ENCODE measurements at regions not wholly inside any gene's neighbourhood (a gene's known extent, or its start where the extent isn't known, plus 50 kb on each side); places are given as distances from the start of the nearest gene placed in this dataset.
"Not testable (repeated sequence)": the region's sequence is repeated elsewhere in the genome, so short reads cannot be mapped to it uniquely, and the experiment has no call there.

DNA sequence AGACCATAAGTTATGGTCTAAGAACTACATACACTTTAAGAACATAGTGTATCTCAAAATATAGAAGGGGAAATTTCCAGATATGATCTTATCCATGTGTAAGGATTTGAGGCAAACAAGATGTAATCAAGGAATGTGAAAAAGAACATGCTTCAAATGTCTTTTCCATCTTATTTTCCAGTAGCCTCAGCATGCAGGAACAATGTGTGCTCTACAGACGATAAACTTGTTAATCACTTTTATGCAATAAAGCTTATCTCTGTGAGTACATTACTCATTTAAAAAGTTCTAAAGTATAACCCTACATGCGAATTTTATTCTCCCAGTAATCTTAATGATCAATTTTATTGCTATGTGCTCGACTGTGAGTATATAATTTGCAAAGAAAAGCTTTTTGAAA, 185.2 kb downstream of the ALDH8A1 start:
- H3K4me1 Mint-ChIP-seq: no peaks in the 10 kb centered on the region
- no peak overlapping the region for H3K4me3 Mint-ChIP-seq
- TF ChIP-seq, protein P1, sequence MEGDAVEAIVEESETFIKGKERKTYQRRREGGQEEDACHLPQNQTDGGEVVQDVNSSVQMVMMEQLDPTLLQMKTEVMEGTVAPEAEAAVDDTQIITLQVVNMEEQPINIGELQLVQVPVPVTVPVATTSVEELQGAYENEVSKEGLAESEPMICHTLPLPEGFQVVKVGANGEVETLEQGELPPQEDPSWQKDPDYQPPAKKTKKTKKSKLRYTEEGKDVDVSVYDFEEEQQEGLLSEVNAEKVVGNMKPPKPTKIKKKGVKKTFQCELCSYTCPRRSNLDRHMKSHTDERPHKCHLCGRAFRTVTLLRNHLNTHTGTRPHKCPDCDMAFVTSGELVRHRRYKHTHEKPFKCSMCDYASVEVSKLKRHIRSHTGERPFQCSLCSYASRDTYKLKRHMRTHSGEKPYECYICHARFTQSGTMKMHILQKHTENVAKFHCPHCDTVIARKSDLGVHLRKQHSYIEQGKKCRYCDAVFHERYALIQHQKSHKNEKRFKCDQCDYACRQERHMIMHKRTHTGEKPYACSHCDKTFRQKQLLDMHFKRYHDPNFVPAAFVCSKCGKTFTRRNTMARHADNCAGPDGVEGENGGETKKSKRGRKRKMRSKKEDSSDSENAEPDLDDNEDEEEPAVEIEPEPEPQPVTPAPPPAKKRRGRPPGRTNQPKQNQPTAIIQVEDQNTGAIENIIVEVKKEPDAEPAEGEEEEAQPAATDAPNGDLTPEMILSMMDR (IDR thresholded peaks at IDR 0.05): no peak
- no peak for DNase-seq
- no peaks in the 10 kb centered on the region for H3K9me3 Mint-ChIP-seq
- no peaks in the 10 kb centered on the region for H3K36me3 Mint-ChIP-seq (ENCODE audit: low read depth)
- H3K27ac Mint-ChIP-seq: no peak overlapping the region
- peaks cover 11% of the 10 kb centered on the region for H3K27me3 Mint-ChIP-seq (ENCODE audit: low read depth, poor library complexity)

- not testable (repeated sequence) for DNase-seq; H3K36me3 Mint-ChIP-seq (ENCODE audit: low read depth); H3K4me1 Mint-ChIP-seq; H3K27ac Mint-ChIP-seq; H3K4me3 Mint-ChIP-seq; H3K9me3 Mint-ChIP-seq
- peaks cover 11% of the 10 kb centered on the region for H3K27me3 Mint-ChIP-seq (ENCODE audit: low read depth, poor library complexity)
These were observed 186.3 kb downstream of the ALDH8A1 start for GRCh38 chr6:134763575-134763974.

- no peak overlapping the region for H3K27ac Mint-ChIP-seq
- no peaks in the 10 kb centered on the region for H3K36me3 Mint-ChIP-seq (ENCODE audit: low read depth)
- H3K4me1 Mint-ChIP-seq: no peaks in the 10 kb centered on the region
- peaks cover 13% of the 10 kb centered on the region for H3K27me3 Mint-ChIP-seq (ENCODE audit: low read depth, poor library complexity)
- no peak for DNase-seq
- no peaks in the 10 kb centered on the region for H3K9me3 Mint-ChIP-seq
- TF ChIP-seq, protein P1 (IDR thresholded peaks at IDR 0.05): no peak
- H3K4me3 Mint-ChIP-seq: no peak overlapping the region
These were observed 191.3 kb downstream of the ALDH8A1 start for GRCh38 chr6:134758621-134759020.

- Mint-ChIP-seq H3K27me3 (ENCODE audit: low read depth, poor library complexity) (peaks cover 10% of the 10 kb centered on the region), H3K4me3 (no peak overlapping the region), H3K9me3 (no peaks in the 10 kb centered on the region), H3K36me3 (ENCODE audit: low read depth) (no peaks in the 10 kb centered on the region), H3K4me1 (no peaks in the 10 kb centered on the region), H3K27ac (no peak overlapping the region)
- TF ChIP-seq, protein P1 (IDR thresholded peaks at IDR 0.05): no peak
- no peak for DNase-seq
These were observed 192.0 kb downstream of the ALDH8A1 start for GRCh38 chr6:134757911-134758361.

DNA sequence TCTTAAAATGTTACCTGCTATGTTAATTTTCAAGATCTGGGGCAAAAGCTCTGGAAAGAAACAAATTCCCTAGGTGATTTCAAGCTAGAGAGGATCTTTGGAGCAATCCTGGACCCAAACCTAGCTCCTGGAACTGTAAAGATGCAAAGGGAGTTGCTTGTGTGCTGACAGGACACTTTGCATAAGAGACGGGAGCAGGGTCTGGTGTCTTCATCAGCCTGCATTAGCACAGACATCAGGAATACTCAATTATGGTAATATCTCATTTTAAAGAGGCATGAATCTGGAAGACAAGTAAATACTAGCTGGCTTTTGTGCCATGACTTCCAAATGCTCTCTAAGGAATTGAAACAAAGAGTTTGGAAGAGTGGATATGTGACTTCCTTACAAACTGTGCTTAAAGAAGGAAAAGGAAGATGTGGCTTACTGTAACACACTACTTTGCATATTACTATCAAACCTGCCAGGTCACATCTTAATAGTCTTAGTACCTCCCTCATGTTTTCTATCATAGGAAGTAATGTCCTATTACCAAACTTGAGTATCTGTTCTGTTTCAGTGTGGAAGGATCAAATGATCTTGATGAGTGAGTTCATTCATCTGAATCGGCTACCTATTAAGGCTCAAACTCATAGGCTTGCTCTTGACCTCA, 193.4 kb downstream of the ALDH8A1 start:
- Mint-ChIP-seq H3K4me1 (no peaks in the 10 kb centered on the region), H3K27me3 (ENCODE audit: low read depth, poor library complexity) (peaks cover 10% of the 10 kb centered on the region), H3K27ac (no peak overlapping the region), H3K9me3 (no peaks in the 10 kb centered on the region), H3K4me3 (no peak overlapping the region), H3K36me3 (ENCODE audit: low read depth) (no peaks in the 10 kb centered on the region)
- TF ChIP-seq, protein P1 (IDR thresholded peaks at IDR 0.05): no peak
- DNase-seq: no peak

DNA sequence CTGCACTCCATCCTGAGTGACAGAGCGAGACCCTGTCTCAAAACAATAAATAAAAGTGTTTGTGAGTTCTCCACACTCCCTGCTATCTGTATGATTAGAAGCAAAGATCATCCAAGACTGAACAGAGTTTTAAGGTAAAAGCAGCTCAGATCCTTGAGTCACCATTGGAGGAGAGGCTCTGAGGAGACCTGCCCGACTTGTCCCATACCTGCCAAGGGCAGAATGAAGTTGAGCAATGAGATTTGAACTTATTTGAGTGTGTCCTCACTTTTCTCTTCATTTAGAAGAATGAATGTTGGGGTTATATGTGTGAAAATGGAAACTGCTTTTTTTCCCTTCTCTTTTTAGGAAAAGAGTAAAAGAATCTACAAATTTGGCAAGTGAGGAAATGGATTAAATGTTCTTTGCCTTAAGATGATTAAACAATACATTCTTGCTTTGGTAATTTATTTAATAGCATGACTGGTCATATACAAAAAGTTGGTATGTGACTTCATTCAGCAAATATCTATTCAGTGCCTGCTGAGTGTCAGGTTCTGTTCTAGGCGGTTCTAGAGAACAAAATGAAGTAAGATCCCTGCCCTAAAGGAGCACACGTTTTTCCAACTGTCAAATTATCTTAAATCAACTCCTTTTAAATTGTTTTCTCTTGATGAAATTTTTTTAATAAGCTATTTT, 195.7 kb downstream of the ALDH8A1 start:
- H3K36me3 Mint-ChIP-seq (ENCODE audit: low read depth): no peaks in the 10 kb centered on the region
- peaks cover 7% of the 10 kb centered on the region for H3K27me3 Mint-ChIP-seq (ENCODE audit: low read depth, poor library complexity)
- TF ChIP-seq, protein P1 (IDR thresholded peaks at IDR 0.05): no peak
- no peak overlapping the region for H3K4me3 Mint-ChIP-seq
- H3K9me3 Mint-ChIP-seq: no peaks in the 10 kb centered on the region
- no peak for DNase-seq
- no peaks in the 10 kb centered on the region for H3K4me1 Mint-ChIP-seq
- H3K27ac Mint-ChIP-seq: no peak overlapping the region
